GM23248 (cell line): ENCODE measurements at regions not wholly inside any gene's neighbourhood (a gene's known extent, or its start where the extent isn't known, plus 50 kb on each side); places are given as distances from the start of the nearest gene placed in this dataset.

ENCODE experiments used
- DNase-seq: peaks from one replicate; pipeline ENCODE4 v3.0.0-alpha.2; 2015
- H2AFZ ChIP-seq: fragments of 200-600 bp; sonication (generic); 2 replicates; pipeline ENCODE4 v1.6.1; 2016; ENCODE audit warnings: antibody characterized with exemption
- H3F3A ChIP-seq: fragments of 200-600 bp; sonication (generic); 2 replicates; pipeline ENCODE4 v1.6.1; 2016; ENCODE audit warnings: mild to moderate bottlenecking, antibody characterized with exemption, mixed run types; ENCODE audit not compliant: insufficient read depth
- H3K27ac ChIP-seq: fragments of 200-600 bp; sonication (generic); 2 replicates; pipeline ENCODE4 v1.5.1; 2016; ENCODE audit warnings: mild to moderate bottlenecking
- H3K27me3 ChIP-seq: fragments of 200-600 bp; sonication (generic); replicated peaks from 2 replicates; pipeline ENCODE4 v1.6.1; 2016; ENCODE audit warnings: mild to moderate bottlenecking; ENCODE audit not compliant: insufficient read depth
- H3K36me3 ChIP-seq: fragments of 200-600 bp; sonication (generic); 2 replicates; pipeline ENCODE4 v1.6.1; 2016; ENCODE audit warnings: low read depth, mild to moderate bottlenecking
- H3K4me1 ChIP-seq: fragments of 200-600 bp; sonication (generic); 2 replicates; pipeline ENCODE4 v1.6.1; 2016; ENCODE audit warnings: mild to moderate bottlenecking; ENCODE audit not compliant: insufficient read depth
- H3K4me2 ChIP-seq: fragments of 200-600 bp; sonication (generic); one replicate; pipeline ENCODE4 v1.6.1; 2016; ENCODE audit warnings: mild to moderate bottlenecking; ENCODE audit not compliant: unreplicated experiment
- H3K4me3 ChIP-seq: fragments of 200-600 bp; sonication (generic); 2 replicates; pipeline ENCODE4 v1.5.1; 2016; ENCODE audit warnings: mild to moderate bottlenecking
- H3K79me2 ChIP-seq: fragments of 200-600 bp; sonication (generic); 2 replicates; pipeline ENCODE4 v1.6.1; 2016; ENCODE audit warnings: mild to moderate bottlenecking; ENCODE audit not compliant: insufficient read depth
- H3K9ac ChIP-seq: fragments of 200-600 bp; sonication (generic); 2 replicates; pipeline ENCODE4 v1.6.1; 2016; ENCODE audit warnings: mild to moderate bottlenecking
- H3K9me2 ChIP-seq: fragments of 200-600 bp; sonication (generic); 2 replicates; pipeline ENCODE4 v1.6.1; 2016; ENCODE audit warnings: mixed run types, mild to moderate bottlenecking, moderate library complexity; ENCODE audit not compliant: insufficient read depth
- H3K9me3 ChIP-seq: fragments of 200-600 bp; sonication (generic); one replicate; pipeline ENCODE4 v1.6.1; 2017; ENCODE audit warnings: low read depth
- H4K20me1 ChIP-seq: fragments of 200-600 bp; sonication (generic); 2 replicates; pipeline ENCODE4 v1.6.0; 2016; ENCODE audit not compliant: insufficient read depth
- EZH2 ChIP-seq: fragments of 200-600 bp; sonication (generic); IDR thresholded peaks from 2 replicates; pipeline ENCODE4 v1.6.1; 2018; ENCODE audit warnings: antibody characterized with exemption, mild to moderate bottlenecking; ENCODE audit not compliant: insufficient read depth, poor library complexity, severe bottlenecking
- EZH2phosphoT487 ChIP-seq: fragments of 200-600 bp; sonication (generic); IDR thresholded peaks from 2 replicates; pipeline ENCODE4 v1.6.1; 2018; ENCODE audit warnings: antibody characterized with exemption, moderate library complexity, mild to moderate bottlenecking, low read depth; ENCODE audit not compliant: insufficient read depth
- WGBS, 2 experiments: methylation state at CpG; one replicate each; pipeline ENCODE4 v1.1.6; 2015 to 2017; ENCODE audit warnings: low lambda C conversion rate in 2 of 2, low coverage in 1 of 2; ENCODE audit errors: missing lambda C conversion rate in 2 of 2; 5-methylcytosine and 5-hydroxymethylcytosine counted together
- in situ Hi-C: fragments of 300-500 bp; cut with MboI; formaldehyde crosslinking; loops from 2 replicates; pipeline ENCODE4 v1.15.0; 2020

DNA sequence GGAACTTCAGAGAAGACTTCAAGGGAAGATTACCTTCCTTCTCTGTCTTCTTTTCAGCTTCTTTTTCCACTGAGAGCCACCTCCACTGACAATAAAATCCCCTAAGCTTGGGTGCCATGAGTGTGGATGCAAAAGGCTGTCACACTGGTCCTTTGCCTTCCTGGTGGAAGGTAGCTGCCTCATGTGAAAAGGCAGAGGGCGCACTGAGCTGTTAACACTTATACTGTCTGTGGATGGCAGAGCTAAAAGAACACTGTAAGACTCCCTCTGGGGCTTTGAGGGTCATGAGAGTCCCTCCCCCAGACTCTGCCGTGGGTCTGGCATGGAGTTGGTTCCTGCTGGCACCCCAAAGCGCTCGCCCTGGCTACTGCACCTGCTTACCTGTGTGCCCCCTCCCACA is 536.7 kb upstream of the IMPG1 start:
- no peak overlapping the region for H3K4me3 ChIP-seq
- in situ Hi-C loops = no loop called here

DNA sequence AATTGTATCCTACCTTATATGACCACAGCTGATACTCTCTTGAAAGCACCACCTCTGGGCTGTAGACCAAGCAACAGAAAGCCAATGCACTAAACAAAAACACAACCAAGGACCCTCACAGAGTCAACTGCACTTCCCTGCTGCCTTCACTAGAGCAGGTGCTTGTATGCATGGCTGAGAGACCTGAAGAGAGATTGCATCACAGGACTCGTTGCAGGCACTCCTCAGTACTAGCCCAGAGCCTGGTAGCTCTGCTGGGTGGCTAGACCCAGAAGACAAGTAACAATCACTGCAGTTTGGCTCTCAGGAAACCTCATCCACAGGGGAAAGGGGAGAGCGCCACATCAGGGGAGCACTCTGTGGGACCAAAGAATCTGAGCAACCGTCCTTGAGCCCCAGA is 521.6 kb upstream of the IMPG1 start:
- 12 to 14% methylated on average over 3 of the region's 3 CpGs for WGBS, 2 experiments
- Histone ChIP-seq H3K9ac (no peak overlapping the region), H3K9me2 (no peaks in the 10 kb centered on the region), H3K9me3 (no peaks in the 10 kb centered on the region), H3K4me2 (no peak overlapping the region), H3F3A (no peaks in the 10 kb centered on the region), H3K4me3 (no peak overlapping the region), H3K27ac (no peak overlapping the region), H3K4me1 (no peaks in the 10 kb centered on the region), H2AFZ (no peak overlapping the region), H4K20me1 (no peaks in the 10 kb centered on the region), H3K27me3 (no peaks in the 10 kb centered on the region), H3K79me2 (no peaks in the 10 kb centered on the region), H3K36me3 (no peaks in the 10 kb centered on the region)
- no peak for DNase-seq
- TF ChIP-seq EZH2 (no peak), EZH2phosphoT487 (no peak)
- in situ Hi-C loops = no loop called here

More for the DNA sequence above, 536.7 kb upstream of the IMPG1 start:
- no peak overlapping the region for H2AFZ ChIP-seq
- H3K9me2 ChIP-seq = no peaks in the 10 kb centered on the region
- H3K79me2 ChIP-seq = no peaks in the 10 kb centered on the region
- WGBS, 2 experiments = 13 to 14% methylated on average over 2 to 4 of the region's 4 CpGs
- H3K36me3 ChIP-seq = no peaks in the 10 kb centered on the region
- H3K27me3 ChIP-seq = no peaks in the 10 kb centered on the region
- no peaks in the 10 kb centered on the region for H3F3A ChIP-seq
- no peak for DNase-seq
- no peaks in the 10 kb centered on the region for H3K9me3 ChIP-seq
- no peaks in the 10 kb centered on the region for H3K4me1 ChIP-seq
- H3K27ac ChIP-seq = no peak overlapping the region
- no peak overlapping the region for H3K9ac ChIP-seq
- H3K4me2 ChIP-seq = no peak overlapping the region
- H4K20me1 ChIP-seq = no peaks in the 10 kb centered on the region
- no peak for TF ChIP-seq EZH2
- no peak for TF ChIP-seq EZH2phosphoT487

DNA sequence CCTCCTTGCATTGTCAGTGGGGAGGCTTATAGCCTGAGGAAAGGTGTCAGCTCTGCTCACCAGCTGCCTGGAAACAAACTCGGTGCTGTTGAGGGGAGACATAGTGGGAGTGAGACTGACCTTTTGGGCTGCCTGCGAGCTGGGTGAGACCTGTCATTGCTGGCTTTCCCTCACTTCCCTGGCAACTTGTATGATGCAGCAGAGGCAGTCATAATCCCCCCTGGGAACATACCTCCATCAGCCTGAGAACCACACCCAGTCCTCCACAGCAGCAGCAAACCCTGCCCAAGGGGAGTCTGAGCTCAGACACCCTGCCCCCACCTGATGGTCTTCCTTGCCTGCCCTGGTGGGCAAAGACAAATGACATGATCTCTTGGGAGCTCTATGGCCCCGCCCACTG is 521.2 kb upstream of the IMPG1 start:
- Histone ChIP-seq H3K36me3 (no peaks in the 10 kb centered on the region), H3K9me3 (no peaks in the 10 kb centered on the region), H4K20me1 (no peaks in the 10 kb centered on the region), H3K4me2 (no peak overlapping the region), H3K4me3 (no peak overlapping the region), H3K27me3 (no peaks in the 10 kb centered on the region), H3K9ac (no peak overlapping the region), H2AFZ (no peak overlapping the region), H3K4me1 (no peaks in the 10 kb centered on the region), H3K79me2 (no peaks in the 10 kb centered on the region), H3K27ac (no peak overlapping the region), H3K9me2 (no peaks in the 10 kb centered on the region), H3F3A (no peaks in the 10 kb centered on the region)
- TF ChIP-seq EZH2phosphoT487 (no peak), EZH2 (no peak)
- WGBS, 2 experiments = 0 to 9% methylated on average over 3 of the region's 3 CpGs
- DNase-seq = no peak
- in situ Hi-C loops = no loop called here

DNA sequence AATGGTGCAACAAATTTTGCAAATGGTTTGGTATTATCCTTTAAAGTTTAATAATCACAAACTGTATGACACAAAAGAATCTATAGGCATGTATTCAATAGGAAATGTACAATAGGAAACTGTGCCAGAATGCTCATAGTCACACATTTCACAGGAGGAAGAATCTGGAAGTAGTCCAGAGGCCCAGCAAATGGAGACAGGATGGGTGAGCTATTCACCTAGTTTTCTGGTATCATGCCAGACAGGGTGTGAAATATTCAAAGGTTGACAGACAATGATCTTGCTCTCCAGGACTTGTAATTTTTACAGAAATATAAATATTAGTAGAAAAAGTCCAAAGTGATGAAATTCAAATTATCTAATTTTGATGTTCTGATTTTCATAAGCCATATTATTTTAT is 520.1 kb upstream of the IMPG1 start:
- no peaks in the 10 kb centered on the region for H3K9me3 ChIP-seq
- H3K9ac ChIP-seq = no peak overlapping the region
- H3K27ac ChIP-seq = no peak overlapping the region
- H3K27me3 ChIP-seq = no peaks in the 10 kb centered on the region
- no peaks in the 10 kb centered on the region for H3K36me3 ChIP-seq
- no peaks in the 10 kb centered on the region for H4K20me1 ChIP-seq
- no peaks in the 10 kb centered on the region for H3K9me2 ChIP-seq
- no peaks in the 10 kb centered on the region for H3K4me1 ChIP-seq
- DNase-seq = peak; percentile 1
- no peak overlapping the region for H3K4me2 ChIP-seq
- no peaks in the 10 kb centered on the region for H3F3A ChIP-seq
- H2AFZ ChIP-seq = no peak overlapping the region
- in situ Hi-C loops = no loop called here
- TF ChIP-seq EZH2 = no peak
- no peak for TF ChIP-seq EZH2phosphoT487
- no peak overlapping the region for H3K4me3 ChIP-seq
- H3K79me2 ChIP-seq = no peaks in the 10 kb centered on the region

DNA sequence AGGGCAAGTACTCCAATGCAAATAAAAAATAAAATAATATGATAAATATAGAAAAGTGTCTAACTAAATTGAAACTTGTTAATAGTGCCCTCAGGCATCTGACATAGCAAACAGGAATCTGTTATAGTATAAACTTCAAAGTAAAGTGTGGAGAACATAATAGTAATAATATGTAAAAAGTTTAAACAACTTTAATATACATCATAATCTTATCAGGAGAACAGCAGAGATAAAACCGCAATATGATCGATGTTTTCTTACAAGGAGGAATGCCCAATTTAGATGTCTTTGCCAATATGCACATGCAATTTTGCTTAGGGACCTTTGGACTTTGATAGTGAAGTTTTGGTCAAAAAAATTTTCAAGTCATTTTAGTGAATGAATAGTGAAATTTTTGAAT is 514.8 kb upstream of the IMPG1 start:
- 30 to 33% methylated on average over 2 of the region's 2 CpGs for WGBS, 2 experiments
- in situ Hi-C loops = no loop called here

More for the DNA sequence above, 514.8 kb upstream of the IMPG1 start:
- Histone ChIP-seq H3K36me3 (no peaks in the 10 kb centered on the region), H3K79me2 (no peaks in the 10 kb centered on the region), H4K20me1 (no peaks in the 10 kb centered on the region), H3K27me3 (no peaks in the 10 kb centered on the region), H3F3A (no peaks in the 10 kb centered on the region), H3K4me2 (no peak overlapping the region), H3K4me3 (no peak overlapping the region), H3K9me2 (no peaks in the 10 kb centered on the region), H3K9ac (no peak overlapping the region), H3K27ac (no peak overlapping the region), H3K4me1 (no peaks in the 10 kb centered on the region), H3K9me3 (no peaks in the 10 kb centered on the region), H2AFZ (no peak overlapping the region)
- no peak for DNase-seq
- TF ChIP-seq EZH2phosphoT487 (no peak), EZH2 (no peak)
